Hepatocyte (in vitro differentiated cells): ENCODE measurements at regions not wholly inside any gene's neighbourhood (a gene's known extent, or its start where the extent isn't known, plus 50 kb on each side); places are given as distances from the start of the nearest gene placed in this dataset.

Experiments used
- CTCF ChIP-seq: fragments of 200-600 bp; sonication (generic); IDR thresholded peaks from 2 replicates; pipeline ENCODE4 v1.5.1; 2016; ENCODE audit warnings: antibody characterized with exemption, mild to moderate bottlenecking; ENCODE audit not compliant: poor library complexity
- EZH2 ChIP-seq: fragments of 200-600 bp; sonication (generic); IDR thresholded peaks from 2 replicates; pipeline ENCODE4 v1.6.1; 2016; ENCODE audit warnings: antibody characterized with exemption, mild to moderate bottlenecking, borderline replicate concordance

GRCh38 chr5:133683646-133684596, 71.6 kb upstream of the FSTL4 start:
- TF ChIP-seq CTCF: no peak
- no peak for TF ChIP-seq EZH2
